HCT116 (cell line): ENCODE measurements at regions not wholly inside any gene's neighbourhood (a gene's known extent, or its start where the extent isn't known, plus 50 kb on each side); places are given as distances from the start of the nearest gene placed in this dataset.

ENCODE experiments used
- EGR1 ChIP-seq: IDR thresholded peaks from 2 replicates; pipeline ENCODE4 v1.6.1; 2012; ENCODE audit warnings: low read depth
- EZH2 ChIP-seq: fragments of 200-600 bp; sonication (generic); IDR thresholded peaks from 2 replicates; pipeline ENCODE4 v1.6.1; 2017; ENCODE audit warnings: antibody characterized with exemption, mixed run types
- POLR2A ChIP-seq: IDR thresholded peaks from 2 replicates; pipeline ENCODE4 v1.7.0; 2011; ENCODE audit warnings: borderline replicate concordance; ENCODE audit not compliant: insufficient read depth, insufficient read length; ENCODE audit errors: extremely low read depth
- RAD21 ChIP-seq: IDR thresholded peaks from 2 replicates; pipeline ENCODE4 v1.6.1; 2012; ENCODE audit warnings: low read depth, mild to moderate bottlenecking

GRCh38 chr5:145703856-145704255 lies 131.3 kb downstream of the PRELID2 start:
- TF ChIP-seq RAD21 (no peak), EGR1 (no peak), POLR2A (no peak), EZH2 (no peak)
